NCI-H446 treated with DMSO at 0.1 percent for 48 hours (cell line): ENCODE measurements at regions not wholly inside any gene's neighbourhood (a gene's known extent, or its start where the extent isn't known, plus 50 kb on each side); places are given as distances from the start of the nearest gene placed in this dataset.
"Not testable (repeated sequence)": the region's sequence is repeated elsewhere in the genome, so short reads cannot be mapped to it uniquely, and the experiment has no call there.

Experiments used
- DNase-seq: peaks from one replicate; lab custom pipeline; 2025; lab: John Stamatoyannopoulos, UW

DNA sequence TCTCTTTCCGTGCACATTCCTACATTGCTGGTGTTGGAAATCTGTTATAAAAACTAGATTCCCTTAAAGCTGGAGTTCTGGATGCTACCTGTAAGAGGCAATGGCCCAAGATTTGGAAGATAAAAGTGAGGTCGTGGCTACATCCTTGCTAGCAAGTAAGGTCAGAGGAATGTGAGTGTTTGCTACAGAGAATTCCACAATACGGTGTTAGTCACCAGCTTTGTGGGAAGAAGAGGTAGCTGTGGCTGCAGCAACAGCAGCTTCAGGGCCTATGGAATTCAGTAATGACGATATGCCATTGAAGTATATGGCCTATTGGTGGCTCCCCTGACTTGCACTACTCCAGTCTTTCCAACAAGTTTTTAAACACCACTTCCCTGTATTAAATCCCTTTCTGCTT, 227.7 kb upstream of the TMEM260 start:
- DNase-seq = no peak

DNA sequence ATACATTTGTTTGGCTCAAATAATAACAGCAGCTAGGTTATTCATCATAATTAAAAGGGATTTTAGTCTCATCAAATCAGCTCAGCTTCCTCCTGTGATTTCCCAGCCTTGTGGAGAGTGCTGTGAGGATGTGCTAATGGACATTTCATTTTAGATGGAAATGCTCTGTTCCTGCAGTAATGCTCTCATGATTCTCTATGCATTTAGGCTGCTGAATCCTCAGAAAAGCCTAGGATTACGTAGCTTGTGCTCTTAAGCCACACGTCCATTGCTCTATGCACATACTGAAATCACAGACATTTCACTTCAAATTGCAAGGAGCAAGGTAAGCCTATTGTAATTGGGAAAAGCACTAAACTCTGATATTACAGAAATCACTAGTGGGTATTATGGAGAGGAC, 226.6 kb upstream of the TMEM260 start:
- no peak for DNase-seq

DNA sequence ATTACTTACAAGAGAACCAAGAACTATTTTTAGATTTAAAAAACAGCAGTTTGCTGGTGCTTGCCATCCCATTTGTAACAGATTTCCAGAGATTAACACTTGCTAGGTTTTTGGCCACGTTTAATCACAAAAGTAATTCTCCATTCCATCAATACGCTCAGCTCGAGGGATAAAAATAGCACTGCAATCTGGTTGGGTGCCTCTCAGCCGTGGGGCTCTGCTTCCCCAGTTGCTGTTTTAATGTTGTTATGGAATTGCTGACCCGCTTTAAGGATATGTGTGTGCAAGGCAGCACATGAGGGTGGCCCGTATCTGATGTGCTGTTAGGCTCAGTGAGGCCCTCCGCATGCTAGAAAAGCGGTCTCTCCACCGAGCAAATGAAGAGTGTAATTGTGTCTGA, 222.2 kb upstream of the TMEM260 start:
- DNase-seq = no peak

DNA sequence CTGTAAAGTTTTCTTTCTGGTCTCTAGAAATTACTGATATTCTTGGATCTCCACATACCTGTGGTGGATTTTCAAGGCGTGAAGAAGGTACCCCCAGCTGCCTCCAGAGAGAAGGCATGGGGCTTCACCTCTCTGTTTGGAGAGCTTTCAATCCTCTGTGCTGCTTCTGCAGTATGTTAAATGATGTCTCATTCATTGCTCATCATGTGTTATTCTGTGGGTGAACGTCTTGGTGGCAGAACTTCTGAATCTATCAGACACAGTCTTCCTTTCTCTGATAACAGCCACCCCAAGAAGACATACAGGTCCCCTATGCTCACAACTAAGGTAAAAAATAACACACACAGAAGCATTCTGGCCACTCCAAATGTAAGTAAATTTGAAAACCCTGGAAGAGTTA, 221.3 kb upstream of the TMEM260 start:
- DNase-seq = no peak

DNA sequence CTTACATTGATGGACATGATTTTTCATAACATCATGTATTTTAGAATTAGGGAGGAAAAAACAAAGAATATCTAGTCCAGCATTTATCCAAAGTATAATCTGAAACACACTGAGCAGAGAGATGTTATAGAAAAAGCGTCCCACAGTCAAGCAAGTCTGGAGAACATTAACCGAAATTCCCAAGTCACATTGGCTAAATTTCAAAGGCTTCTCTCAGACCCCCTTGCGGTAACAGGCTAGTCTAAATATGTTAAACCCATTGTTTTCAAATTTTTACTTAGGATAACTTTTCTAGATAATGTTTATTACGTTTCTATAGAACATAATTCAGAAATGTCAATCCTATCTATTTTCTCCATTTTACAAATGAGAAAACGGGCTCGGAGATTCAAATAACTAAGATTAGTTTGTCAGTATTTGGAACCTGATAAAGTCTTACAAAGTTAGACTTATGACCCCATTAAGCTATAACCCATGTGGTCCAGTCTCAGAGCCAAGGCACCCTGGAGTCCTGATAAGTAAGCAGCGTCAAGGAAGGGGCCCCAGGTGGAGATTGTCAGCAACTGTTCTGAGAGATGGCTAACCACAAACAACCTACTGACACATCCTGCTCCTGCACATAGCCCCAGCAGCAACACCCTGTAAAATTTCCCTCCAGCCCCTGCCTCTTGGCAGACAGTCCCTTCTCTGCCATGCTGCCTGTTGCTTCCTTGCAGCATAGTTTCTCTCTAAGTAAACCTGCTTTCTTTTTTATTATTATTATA, 220.6 kb upstream of the TMEM260 start:
- no peak for DNase-seq

DNA sequence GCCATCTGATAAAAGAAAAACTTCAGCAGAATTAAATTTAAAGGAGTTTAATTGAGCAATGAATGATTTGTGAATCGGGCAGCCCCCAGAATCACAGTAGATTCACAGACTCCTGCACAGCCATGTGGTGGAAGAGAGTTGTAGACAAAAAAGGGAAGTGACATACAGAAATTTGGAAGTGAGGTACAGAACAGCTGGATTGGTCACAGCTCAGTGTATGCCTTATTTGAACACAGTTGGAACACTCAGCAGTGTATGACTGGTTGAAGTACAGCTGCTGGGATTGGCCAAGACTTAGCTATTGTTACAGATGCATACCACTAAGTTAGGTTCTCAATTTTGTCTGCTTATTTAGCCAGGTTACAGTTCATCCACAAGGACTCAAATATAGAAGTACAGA, 213.9 kb upstream of the TMEM260 start:
- not testable (repeated sequence) for DNase-seq

DNA sequence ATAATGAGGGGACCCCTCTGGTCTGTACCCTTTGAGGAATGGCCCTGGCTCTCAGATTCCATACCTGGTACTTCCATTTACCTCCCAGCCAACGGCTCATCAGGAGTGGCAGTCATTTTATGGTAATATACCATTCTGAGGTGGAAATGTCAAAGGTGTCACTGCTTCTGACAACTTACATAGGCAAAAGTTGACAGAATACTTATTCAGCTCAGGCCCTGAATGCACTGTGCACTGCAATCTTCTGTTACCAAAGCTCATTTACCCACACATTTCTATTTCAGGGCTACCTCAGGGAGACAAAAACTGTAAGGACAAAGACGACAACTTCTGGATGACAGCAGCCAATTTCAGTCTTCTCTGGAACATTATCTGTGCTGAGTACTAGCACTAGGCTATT, 212.2 kb upstream of the TMEM260 start:
- DNase-seq = no peak

DNA sequence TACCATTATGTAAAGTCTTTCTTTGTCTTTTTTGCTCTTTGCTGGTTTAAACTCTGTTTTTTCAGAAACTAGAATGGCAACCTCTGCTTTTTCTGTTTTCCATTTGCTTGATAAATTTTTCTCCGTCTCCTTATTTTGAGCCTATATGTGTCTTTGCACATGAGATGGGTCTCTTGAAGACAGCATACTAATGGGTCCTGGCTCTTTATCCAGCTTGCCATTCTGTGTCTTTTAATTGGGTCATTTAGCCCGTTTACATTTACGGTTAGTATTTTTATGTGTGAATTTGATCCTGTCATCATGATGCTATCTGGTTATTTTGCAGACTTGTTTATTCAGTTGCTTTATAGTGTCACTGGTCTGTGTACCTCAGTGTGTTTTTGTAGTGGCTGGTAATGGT, 207.9 kb upstream of the TMEM260 start:
- DNase-seq = no peak

DNA sequence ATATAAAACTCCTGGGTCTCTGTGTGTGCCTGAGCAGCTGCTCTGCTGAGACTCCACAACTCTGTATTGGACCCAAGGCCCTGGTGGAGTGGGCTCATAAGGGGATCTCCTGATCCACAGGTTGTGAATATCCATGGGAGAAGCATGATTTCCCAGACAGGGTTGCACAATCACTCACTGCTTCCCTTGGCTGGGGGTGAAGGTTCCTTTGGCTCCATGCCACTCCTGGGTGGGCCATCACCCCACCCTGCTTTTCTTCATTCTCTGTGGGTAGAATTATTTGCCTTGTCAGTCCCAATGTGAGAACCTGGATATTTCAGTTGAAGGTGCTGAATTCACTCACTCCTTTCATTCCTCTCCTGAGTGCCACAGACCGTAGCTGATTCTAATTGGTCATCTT, 205.2 kb upstream of the TMEM260 start:
- no peak for DNase-seq

DNA sequence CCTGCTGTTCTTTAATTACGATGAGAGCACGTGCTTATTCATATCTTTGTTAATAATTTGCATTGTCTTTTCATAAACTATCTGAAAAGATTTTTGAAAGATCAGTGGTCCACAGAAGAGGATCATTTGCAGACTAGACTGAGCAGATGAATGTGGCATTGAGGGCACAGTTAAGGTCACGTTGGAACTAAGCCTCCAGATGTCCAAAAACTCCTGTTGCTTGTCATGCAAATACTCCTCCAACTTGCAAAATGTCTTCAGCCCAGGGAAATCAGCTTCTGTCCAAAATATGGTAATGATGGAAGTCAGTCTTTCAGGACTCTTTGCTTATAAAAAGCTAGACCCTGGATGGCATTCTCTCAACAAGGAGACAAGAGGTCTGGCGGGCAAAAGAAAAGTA, 201.6 kb upstream of the TMEM260 start:
- DNase-seq = no peak

DNA sequence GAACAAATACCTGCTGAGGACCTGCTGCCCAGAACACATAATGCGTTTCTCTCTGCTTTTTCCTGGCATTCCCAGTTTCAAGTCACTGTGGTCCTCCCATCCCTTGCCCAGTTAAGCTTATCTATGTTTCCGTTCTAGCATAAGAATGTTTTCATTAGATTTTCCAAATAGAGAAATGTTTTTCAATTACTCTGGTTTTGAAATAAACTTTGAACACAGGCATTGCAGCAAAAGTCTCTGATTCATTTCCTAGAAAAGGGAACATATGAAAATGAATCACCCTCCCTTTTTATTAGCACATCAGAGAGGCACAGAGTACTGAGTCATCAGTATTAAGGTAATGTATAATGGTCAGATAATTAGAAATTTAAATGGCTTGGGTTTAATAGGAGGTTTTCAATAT, 201.1 kb upstream of the TMEM260 start:
- no peak for DNase-seq

DNA sequence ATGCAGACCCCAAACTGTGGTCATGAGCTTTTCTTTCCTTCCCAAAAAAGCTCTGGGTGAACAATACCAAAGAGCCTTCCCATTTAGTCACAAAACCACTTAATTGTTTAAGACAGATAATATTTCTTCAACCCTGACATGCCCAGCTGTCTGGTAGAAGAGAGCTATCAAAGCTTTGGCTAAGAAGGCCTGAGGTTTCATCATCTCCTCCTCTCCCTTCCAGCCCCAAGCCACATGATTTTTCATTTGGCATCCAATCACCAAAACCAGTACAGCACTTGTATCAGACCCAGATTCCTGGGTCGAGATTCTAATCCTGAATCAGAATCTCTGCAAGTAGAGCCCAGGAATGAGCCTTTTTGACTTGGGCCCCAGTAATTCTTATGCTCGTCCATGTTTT, 199.6 kb upstream of the TMEM260 start:
- no peak for DNase-seq

DNA sequence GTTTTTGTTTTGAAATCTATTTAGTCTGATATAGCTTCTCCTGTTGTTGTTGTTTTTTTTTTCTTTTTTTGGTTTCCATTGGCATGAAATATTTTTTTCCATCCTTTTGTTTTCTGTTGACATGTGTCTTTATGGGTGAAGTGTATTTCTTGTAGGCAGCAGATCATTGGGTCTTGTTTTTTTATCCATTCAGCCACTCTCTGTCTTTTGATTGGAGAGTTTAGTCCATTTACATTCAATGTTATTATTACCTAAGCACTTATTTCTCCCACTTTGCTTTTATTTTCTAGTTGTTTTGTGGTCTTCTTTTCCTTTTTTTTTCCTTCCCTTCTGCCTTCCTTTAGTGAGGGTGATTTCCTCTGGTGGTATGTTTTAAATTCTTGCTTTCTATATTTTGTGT, 193.6 kb upstream of the TMEM260 start:
- no peak for DNase-seq

DNA sequence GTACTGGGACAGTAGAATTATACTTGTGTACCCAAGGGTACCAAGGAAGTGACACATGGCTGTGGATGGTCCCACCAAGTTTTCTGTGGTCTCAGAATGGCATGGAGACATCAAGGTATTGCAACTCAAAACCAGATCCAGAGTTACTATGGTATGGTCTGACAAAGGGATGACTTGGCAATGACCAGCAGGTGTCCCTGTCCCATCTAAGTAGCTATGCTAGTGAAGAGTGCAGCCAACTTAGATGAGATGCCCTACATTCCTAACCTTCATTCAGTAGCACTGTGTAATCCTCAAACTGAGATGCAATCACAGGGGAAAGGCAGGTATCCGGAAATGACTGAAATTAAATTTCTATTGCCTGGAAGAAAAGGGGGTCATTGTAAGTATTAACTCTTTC, 188.7 kb upstream of the TMEM260 start:
- DNase-seq = no peak

DNA sequence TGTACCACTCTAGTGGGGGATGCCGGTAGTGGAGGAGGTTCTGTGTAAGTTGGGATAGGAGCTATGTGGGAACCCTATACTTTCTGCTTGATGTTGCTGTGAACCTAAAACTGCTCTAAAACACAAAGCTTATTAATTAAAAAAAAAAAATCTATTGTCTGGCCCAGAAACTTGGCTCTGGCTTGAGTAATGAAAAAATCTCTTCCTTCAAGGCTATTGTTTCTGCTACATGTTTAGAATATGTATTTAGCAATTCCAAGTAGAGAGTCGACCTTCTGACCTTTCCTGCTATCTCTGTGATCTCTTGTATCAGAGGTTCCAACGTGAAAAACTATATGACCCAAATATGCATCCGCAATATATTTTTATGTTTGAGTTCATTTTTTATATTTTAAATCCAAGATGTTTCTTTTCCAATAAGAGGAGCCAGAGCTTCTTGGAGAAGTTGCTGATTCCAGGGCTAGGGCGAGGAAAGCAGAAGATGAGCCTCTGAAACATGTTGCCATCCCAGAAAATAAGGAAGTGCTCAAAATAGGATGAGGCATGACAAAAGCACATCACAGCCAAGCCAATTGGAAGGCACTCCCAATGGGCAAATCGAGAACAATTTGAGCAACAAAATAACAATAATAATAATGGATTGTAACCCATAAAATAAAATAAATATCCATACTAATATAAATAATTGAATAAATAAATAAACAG, 184.6 kb upstream of the TMEM260 start:
- no peak for DNase-seq

DNA sequence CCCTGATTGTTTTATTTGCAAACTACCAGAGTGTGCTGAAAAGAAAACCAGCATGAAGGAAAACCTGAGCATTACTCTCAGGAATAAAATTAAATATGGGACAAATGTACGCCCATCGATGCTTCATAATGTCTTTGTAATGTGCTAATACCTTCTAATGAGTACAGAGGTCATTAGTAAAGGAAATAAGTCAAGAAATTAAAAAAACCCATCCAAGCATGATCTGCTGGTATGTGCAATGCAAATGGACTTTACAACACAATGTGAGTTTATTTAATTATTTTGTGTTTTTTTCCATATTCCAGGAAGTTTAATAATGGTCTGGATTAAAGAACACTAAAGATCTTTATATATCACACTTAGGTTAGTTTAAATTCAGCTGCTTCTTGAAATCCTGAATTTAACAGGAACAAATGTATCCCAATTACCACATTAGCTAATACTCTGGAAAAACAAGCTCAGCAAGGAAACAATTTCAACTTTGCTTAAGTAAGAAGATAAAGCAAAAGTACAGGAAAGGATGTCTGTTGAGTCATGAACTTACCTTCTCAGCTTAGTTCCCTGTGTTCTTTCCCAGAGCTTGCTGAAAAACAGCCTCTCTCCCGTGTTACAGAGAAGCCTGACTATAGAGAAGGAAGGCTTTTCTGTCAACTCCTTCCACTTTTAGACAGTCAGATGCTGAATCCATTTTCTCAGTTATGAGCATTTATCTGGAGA, 179.3 kb upstream of the TMEM260 start:
- no peak for DNase-seq

DNA sequence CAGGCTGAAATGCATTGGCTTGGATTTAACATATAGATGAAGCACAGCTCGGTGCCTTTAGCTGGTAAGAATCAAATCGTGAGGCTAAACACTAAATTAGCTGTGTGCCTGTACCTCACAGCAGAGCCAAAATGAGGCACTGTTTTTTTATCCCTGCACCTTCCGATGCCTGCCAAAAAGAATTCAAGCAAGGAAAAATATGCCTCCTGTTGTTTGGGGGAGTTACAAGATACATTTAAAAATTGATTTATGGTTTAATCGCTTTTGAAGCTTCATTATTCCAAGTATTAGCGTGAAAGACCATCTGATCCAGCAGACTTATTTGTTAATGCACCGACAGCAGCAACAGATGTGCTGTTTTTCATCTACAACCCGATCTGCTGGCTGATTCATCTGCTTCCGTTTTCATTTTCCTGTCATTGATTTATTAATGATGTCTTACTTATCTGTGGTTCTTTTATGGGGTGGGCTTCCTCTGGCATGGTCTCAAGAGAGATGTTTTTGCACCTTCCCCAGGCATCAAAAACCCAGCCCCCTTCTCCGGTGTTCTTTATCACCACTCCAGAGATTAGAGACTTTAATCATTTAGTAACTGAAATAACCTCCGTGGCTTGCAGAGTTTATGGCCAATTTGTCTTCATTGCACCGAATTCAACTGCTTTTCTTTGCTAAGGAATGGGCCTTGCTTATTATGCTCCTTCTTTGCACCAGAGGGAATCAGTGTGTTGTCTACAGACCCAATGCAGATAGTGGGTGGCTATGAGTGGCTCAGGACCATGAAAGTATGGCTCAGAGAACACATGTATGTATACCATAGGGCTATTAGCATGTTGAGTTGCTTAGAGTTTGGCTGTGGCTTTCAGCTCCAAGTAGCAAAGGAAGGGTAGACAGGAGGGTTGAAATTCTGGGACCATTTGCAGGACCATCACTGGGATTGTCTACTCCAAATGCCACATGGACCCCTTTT, 166.8 kb upstream of the TMEM260 start:
- DNase-seq = no peak

DNA sequence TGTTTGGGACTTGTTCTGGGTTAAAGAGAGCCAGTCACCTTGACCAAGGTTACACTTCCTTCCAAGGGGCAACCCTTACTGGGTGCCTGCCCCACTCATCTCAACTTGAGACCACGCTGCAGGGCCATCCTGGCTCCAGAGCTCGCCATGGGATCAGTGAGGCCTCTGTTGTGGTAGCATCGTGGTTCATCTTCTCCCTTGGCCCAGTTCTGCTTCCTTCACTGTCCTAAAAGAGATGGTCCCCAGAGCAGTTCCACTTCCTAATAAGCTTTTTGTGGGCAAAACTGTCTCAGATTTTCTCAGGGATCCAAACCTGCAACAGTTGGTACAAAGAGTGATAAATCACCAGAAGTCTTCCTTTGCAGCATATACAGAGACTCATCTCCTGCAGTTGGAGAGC, 165.9 kb upstream of the TMEM260 start:
- DNase-seq = no peak

DNA sequence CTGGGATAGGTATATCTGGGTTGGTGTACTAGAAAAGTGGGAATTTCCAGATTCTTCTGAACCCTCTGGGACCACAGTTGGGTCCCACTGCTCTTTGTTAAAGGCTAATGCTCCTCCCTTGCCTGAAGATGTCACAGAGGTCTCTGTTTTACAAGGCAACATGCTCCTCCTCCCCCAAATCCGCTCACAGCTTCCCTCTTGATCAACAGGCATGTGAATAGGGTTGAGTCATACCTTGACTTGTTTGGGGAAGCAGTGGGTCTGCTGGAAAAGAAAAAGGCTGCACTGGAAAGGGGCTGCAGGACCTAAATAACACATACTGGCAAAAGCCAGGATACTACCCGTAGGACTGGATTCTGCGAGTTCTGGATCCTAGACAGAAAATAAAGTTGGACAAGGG, 165.4 kb upstream of the TMEM260 start:
- DNase-seq = no peak

DNA sequence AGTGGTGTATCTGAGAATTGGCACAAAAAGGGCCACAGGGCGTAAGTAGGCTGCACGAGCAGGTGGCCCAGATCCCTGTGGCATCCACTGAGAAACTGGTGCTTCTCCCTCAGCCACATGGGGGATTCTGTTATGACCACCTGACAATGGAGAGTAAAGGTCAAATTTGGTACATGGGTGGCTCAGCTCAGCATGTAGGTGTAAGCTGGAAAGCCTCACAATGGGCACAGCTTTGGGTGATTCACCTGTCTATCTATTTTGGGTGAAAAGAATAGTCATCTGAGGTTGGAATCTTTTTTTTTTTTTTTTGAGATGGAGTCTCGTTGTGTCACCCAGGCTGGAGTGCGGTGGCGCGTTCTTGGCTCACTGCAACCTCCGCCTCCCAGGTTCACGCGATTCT, 163.4 kb upstream of the TMEM260 start:
- no peak for DNase-seq

DNA sequence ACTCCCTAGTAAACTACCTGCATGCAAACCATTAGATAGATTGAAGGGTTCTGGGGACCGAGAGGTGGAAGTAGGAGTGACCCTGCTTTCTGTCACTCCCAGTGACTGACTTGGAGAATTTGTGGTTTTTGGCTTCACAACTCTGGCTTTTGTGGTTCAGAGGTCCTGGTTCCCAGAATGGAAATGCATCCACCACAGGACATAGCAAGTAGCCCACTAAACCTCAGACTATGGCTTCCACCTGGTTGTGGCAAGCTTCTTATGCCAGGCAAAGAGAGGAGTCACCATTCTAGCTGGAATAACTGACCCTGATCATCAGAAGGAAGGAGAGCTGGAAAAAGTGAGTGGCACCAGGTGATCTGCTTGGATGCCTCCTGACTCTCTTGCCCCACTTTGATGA, 162.4 kb upstream of the TMEM260 start:
- no peak for DNase-seq

DNA sequence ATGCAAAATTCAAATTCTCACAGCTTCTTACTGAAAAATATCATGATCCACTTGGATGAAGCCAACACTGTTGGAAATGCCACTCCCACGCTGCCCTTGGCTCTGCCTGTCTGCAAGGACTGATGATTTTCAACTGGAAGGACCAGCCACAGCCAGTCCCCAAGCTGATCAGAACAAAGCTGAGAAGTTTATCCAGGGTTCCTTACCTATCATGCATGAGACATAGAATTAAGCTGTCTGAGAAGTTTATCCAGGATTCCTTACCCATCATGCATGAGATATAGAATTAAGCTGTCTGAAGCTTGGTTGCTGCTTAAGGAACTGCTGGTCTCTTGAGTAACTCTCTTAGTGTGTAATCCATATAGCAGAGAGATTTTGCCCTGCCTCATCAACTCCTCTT, 159.8 kb upstream of the TMEM260 start:
- no peak for DNase-seq
